Nucleus accumbens (tissue), 56 donors: ENCODE measurements at regions not wholly inside any gene's neighbourhood (a gene's known extent, or its start where the extent isn't known, plus 50 kb on each side); places are given as distances from the start of the nearest gene placed in this dataset.

ENCODE experiments used
- DNase-seq, 56 donors: peaks; one replicate each; lab custom pipeline; 2025; lab: John Stamatoyannopoulos, UW

GRCh38 chr12:124184456-124184855 lies 110.4 kb upstream of the RFLNA start:
- no peak for DNase-seq

GRCh38 chr12:124185971-124186686 lies 108.8 kb upstream of the RFLNA start:
- DNase-seq: no peak

DNA sequence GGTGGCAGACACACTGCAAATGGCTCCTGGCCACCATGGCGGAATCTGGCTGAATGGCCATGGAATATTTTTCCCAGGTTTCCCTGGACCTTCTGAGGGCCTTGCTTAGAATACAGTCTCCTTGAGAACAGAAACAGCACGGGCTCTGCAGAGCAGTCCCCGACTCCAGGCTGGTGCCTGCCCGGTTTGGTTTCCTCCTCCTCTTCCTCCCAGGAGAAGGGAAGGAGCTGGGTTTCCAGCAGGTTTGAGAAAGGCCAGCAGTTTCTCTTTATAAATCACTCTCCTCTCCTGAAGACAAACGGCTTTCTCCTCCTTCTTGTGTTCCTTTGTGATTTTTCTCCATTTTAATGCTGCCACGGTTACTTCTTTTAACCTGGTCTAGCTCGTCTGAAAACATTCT lies 106.8 kb upstream of the RFLNA start:
- DNase-seq: no peak

- DNase-seq: peak in 1 of 56 donors; percentile 3
Measured at GRCh38 chr12:124188561-124189405, 106.1 kb upstream of the RFLNA start.

DNA sequence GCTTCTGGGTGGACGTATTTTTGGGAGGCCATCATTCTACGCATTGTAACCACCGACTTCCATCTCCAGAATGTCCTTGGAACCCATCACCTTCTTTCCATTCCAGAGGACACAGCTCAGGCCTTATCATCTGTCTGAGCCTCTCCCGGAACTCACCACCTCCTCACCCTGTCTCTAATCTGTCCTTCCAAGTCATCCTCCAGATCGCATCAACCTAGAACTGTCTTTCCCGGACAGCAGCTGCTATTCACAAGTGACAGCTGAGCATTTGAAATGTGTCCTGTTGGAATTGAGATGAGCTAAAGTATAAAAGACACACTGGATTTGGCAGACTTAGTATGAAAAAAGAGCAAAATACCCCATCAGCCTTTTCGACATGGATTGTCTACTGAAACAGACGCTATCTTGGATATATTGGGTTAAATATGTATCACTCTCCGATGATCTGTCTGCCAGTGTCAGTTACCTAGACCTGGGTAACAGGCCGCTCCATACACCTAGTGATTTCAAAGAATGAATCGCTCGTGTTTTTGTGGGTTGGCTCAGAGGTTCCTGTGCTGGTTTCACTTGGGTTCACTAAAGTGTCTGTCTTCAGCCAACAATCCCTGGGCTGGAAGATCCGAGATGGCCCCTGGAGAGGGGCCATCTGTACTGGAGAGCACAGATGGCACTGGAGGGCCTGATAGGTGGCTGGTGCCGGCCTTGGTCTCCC lies 104.4 kb upstream of the RFLNA start:
- DNase-seq: no peak

- DNase-seq: no peak
Measured at GRCh38 chr12:124191024-124191359, 103.9 kb upstream of the RFLNA start.

DNA sequence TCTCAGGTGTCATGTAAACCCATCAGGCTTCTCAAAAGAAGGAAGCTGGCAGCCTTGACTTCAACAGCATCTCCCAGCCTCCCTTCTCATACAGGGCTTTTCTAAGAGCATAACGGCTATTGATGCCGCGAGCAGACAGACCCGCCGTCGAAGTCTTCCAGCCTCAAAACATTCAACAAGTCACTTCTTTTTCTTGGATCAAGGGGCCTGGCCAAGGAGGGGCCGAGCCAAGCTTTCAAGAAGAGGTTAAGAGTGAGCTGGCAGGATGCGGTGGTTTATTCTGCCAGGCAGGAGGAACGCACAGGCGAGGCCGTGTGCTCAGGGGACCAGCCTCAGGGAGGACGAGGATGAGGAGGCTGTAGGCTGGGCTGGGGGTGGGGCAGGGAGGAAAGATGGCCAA lies 102.9 kb upstream of the RFLNA start:
- peak in 1 of 56 donors; percentile 6 for DNase-seq

GRCh38 chr12:124194264-124194892 lies 100.5 kb upstream of the RFLNA start:
- no peak for DNase-seq

GRCh38 chr12:124194893-124195566 lies 99.9 kb upstream of the RFLNA start:
- peak in 1 of 56 donors; percentile 11 for DNase-seq

GRCh38 chr12:124195567-124195942 lies 99.3 kb upstream of the RFLNA start:
- DNase-seq: no peak

- no peak for DNase-seq
Measured at GRCh38 chr12:124196236-124196635, 98.7 kb upstream of the RFLNA start.

DNA sequence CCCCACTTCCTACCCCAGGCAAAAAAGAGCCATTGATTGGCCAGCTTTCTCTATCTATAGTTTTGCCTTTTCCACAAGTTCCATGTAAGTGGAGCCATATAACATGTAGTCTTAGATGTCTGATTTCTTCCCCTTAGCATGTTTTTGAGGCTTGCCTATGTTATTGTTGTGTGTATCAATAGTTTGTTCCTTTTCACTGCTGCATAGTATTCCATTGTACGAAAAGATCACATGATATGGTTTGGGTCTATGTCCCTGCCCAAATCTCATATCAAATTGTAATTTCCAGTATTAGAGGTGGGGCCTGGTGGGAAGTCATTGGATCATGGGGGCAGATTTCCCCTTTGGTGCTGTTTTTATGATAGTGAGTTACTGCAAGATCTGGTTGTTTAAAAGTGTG lies 93.6 kb upstream of the RFLNA start:
- DNase-seq: no peak

DNA sequence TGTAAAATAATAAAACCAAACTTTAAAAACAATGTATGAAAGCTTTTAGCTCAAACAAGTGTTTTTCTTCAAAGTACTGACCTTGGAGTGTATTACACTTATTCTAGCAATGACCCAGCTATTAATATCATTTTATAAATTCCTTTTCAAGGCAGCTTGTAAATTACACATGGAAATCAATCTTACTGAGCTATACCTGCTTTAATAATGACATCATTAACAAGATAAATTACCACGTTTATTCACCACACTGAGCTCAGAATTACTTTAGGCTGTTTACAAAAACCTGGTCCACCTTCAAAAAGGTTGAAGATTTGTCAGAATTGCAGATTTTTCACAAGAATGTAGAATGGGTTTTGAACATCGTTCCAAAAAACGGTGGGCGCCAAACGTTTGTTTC lies 91.7 kb upstream of the RFLNA start:
- DNase-seq: no peak

DNA sequence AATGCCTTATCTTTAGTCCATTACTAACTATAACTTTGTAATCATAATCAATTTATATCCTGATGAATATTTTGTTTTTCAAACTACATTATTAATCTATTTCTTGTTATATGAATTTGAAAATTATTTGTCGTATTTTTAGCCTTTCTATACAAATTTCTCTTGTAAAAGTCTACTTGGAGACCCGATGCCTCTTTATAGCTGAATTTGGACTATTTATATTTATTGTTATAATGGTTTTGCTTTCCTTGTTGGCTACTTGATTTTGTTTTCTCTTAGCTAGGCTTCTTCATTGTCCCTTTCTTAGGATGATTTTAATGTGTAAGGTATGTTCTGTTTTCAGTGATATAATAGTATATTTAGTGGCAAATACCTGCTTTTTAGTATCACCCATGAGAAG lies 89.5 kb upstream of the RFLNA start:
- DNase-seq: no peak

- DNase-seq: no peak
Measured at GRCh38 chr12:124207049-124207448, 87.8 kb upstream of the RFLNA start.

DNA sequence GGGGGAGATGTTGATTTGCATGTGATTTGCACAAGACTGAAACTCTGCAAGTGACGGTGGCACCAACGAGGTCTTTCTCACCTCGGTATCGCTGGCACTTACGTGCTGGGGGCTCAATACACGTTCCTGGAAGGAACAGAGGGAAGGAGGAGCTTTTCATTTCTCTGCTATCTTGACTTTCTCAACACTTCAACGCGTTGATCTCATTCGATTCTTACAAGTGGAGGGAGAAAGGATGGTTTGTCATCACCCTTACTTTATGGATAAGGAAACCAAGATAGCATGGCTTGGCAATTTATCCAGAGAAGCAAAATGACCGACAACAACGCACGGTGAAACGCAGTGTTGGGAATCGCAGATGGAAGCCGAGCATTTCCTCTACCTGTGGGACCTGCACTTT lies 87.3 kb upstream of the RFLNA start:
- DNase-seq: no peak

- no peak for DNase-seq
Measured at GRCh38 chr12:124208489-124208888, 86.4 kb upstream of the RFLNA start.

GRCh38 chr12:124210991-124211577 lies 83.8 kb upstream of the RFLNA start:
- DNase-seq: no peak

DNA sequence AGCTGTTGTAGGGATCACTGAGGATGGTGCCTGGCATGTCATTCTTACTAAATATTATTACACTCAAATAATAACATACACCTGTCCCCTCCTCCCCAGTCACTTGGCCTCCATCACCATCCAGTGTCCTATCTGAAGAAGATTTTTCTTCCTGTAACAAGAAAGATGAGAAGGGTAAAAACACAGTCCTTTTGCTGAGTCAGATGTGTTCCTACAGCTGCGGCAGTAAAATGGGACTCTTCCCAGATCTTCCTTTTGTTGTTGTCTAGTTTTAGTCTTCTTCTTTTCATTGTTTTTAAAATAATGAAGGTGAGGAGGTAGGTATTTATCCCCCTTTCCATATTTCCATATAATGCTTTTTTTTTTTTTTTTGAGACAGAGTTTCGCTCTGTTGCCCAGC lies 83.1 kb upstream of the RFLNA start:
- no peak for DNase-seq
